ENCODE measurements at regions not wholly inside any gene's neighbourhood (a gene's known extent, or its start where the extent isn't known, plus 50 kb on each side); places are given as distances from the start of the nearest gene placed in this dataset.

- ATAC-seq (ENCODE audit: low FRiP score) (no peak), DNase-seq (ENCODE audit: low spot score) (no peak)
- TF ChIP-seq CTCF (IDR thresholded peaks at IDR 0.05), result no peak
Measured at GRCh38 chr13:61765940-61766666, 350.5 kb upstream of the PCDH20 start.

- DNase-seq (ENCODE audit: low spot score) (no peak), ATAC-seq (ENCODE audit: low FRiP score) (no peak)
- TF ChIP-seq CTCF (IDR thresholded peaks at IDR 0.05), result no peak
Measured at GRCh38 chr13:61765181-61765742, 349.6 kb upstream of the PCDH20 start.

GRCh38 chr13:61761690-61762089, 346.0 kb upstream of the PCDH20 start:
- ATAC-seq (ENCODE audit: low FRiP score) (no peak), DNase-seq (ENCODE audit: low spot score) (no peak)
- no peak for TF ChIP-seq CTCF (IDR thresholded peaks at IDR 0.05)

- DNase-seq (ENCODE audit: low spot score) (no peak), ATAC-seq (ENCODE audit: low FRiP score) (no peak)
- TF ChIP-seq CTCF (IDR thresholded peaks at IDR 0.05), result no peak
Measured at GRCh38 chr13:61760102-61760501, 344.5 kb upstream of the PCDH20 start.

- no peak for ATAC-seq (ENCODE audit: low FRiP score)
- no peak for DNase-seq (ENCODE audit: low spot score)
- no peak for TF ChIP-seq CTCF (IDR thresholded peaks at IDR 0.05)
Measured at GRCh38 chr13:61756031-61756430, 340.4 kb upstream of the PCDH20 start.

- DNase-seq (ENCODE audit: low spot score) (no peak), ATAC-seq (ENCODE audit: low FRiP score) (no peak)
- TF ChIP-seq CTCF (IDR thresholded peaks at IDR 0.05), result no peak
Measured at GRCh38 chr13:61751039-61751438, 335.4 kb upstream of the PCDH20 start.

- DNase-seq (ENCODE audit: low spot score), result no peak
- no peak for ATAC-seq (ENCODE audit: low FRiP score)
- TF ChIP-seq CTCF (IDR thresholded peaks at IDR 0.05), result no peak
Measured at GRCh38 chr13:61738236-61738750, 322.6 kb upstream of the PCDH20 start.

Data from omental fat pad (tissue), 3 donors.